Astrocyte of the cerebellum (primary cell): ENCODE measurements at regions not wholly inside any gene's neighbourhood (a gene's known extent, or its start where the extent isn't known, plus 50 kb on each side); places are given as distances from the start of the nearest gene placed in this dataset.

Source experiments
- DNase-seq: peaks from one replicate; pipeline ENCODE4 v3.0.0-alpha.2; 2011; ENCODE audit warnings: low read depth
- H3K4me3 ChIP-seq: 2 replicates; pipeline ENCODE4 v1.5.1; 2011; ENCODE audit warnings: mild to moderate bottlenecking, low read depth, low read length, moderate library complexity
- CTCF ChIP-seq: IDR thresholded peaks from 2 replicates; pipeline ENCODE4 v1.5.1; 2012; ENCODE audit warnings: low read length, low read depth, moderate library complexity, mild to moderate bottlenecking; ENCODE audit errors: missing control alignments
- in situ Hi-C: cut with HindIII; loops from 2 replicates; pipeline ENCODE4 v1.10.0; 2017; ENCODE audit warnings: low sequenced_read_pairs

GRCh38 chr4:24637173-24637572 is 52.8 kb upstream of the DHX15 start:
- in situ Hi-C loops = no loop called here
- no peak overlapping the region for H3K4me3 ChIP-seq
- no peak for DNase-seq
- no peak for TF ChIP-seq CTCF

- no peak for TF ChIP-seq CTCF
- H3K4me3 ChIP-seq = no peak overlapping the region
Observed at GRCh38 chr4:24638396-24638875, 54.1 kb upstream of the DHX15 start.

GRCh38 chr4:24639714-24640113 is 55.4 kb upstream of the DHX15 start:
- DNase-seq = no peak
- TF ChIP-seq CTCF = no peak
- no peak overlapping the region for H3K4me3 ChIP-seq
- in situ Hi-C loops = no loop called here

More at GRCh38 chr4:24638396-24638875, 54.1 kb upstream of the DHX15 start:
- no peak for DNase-seq
- in situ Hi-C loops = no loop called here

GRCh38 chr4:24640366-24640765 is 56.0 kb upstream of the DHX15 start:
- TF ChIP-seq CTCF = no peak
- DNase-seq = no peak
- in situ Hi-C loops = no loop called here

GRCh38 chr4:24642981-24643547 is 58.7 kb upstream of the DHX15 start:
- peak; percentile 52 for DNase-seq
- H3K4me3 ChIP-seq = no peak overlapping the region
- in situ Hi-C loops = no loop called here
- no peak for TF ChIP-seq CTCF

More at GRCh38 chr4:24640366-24640765, 56.0 kb upstream of the DHX15 start:
- no peak overlapping the region for H3K4me3 ChIP-seq

- in situ Hi-C loops = no loop called here
- no peak for TF ChIP-seq CTCF
- no peak overlapping the region for H3K4me3 ChIP-seq
- no peak for DNase-seq
Observed at GRCh38 chr4:24643774-24644520, 59.6 kb upstream of the DHX15 start.
